ENCODE measurements at regions not wholly inside any gene's neighbourhood (a gene's known extent, or its start where the extent isn't known, plus 50 kb on each side); places are given as distances from the start of the nearest gene placed in this dataset.

GRCh38 chr1:61609040-61609439, 115.9 kb downstream of the TM2D1 start:
- TF ChIP-seq, protein P1, sequence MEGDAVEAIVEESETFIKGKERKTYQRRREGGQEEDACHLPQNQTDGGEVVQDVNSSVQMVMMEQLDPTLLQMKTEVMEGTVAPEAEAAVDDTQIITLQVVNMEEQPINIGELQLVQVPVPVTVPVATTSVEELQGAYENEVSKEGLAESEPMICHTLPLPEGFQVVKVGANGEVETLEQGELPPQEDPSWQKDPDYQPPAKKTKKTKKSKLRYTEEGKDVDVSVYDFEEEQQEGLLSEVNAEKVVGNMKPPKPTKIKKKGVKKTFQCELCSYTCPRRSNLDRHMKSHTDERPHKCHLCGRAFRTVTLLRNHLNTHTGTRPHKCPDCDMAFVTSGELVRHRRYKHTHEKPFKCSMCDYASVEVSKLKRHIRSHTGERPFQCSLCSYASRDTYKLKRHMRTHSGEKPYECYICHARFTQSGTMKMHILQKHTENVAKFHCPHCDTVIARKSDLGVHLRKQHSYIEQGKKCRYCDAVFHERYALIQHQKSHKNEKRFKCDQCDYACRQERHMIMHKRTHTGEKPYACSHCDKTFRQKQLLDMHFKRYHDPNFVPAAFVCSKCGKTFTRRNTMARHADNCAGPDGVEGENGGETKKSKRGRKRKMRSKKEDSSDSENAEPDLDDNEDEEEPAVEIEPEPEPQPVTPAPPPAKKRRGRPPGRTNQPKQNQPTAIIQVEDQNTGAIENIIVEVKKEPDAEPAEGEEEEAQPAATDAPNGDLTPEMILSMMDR (IDR thresholded peaks at IDR 0.05) = no peak
- TF ChIP-seq EZH2 (IDR thresholded peaks at IDR 0.05) = no peak

Data from neural progenitor cell (in vitro differentiated cells).